Astrocyte (in vitro differentiated cells and primary cell): ENCODE measurements at regions not wholly inside any gene's neighbourhood (a gene's known extent, or its start where the extent isn't known, plus 50 kb on each side); places are given as distances from the start of the nearest gene placed in this dataset.

Experiments used
- EZH2 ChIP-seq: IDR thresholded peaks from 2 replicates; pipeline ENCODE4 v1.6.1; 2012; ENCODE audit warnings: mild to moderate bottlenecking, low read length, inconsistent platforms; ENCODE audit not compliant: insufficient read depth
- TF ChIP-seq, protein P1 (sequence below): IDR thresholded peaks from 2 replicates; pipeline ENCODE4 v1.5.1; 2011; ENCODE audit warnings: low read depth, mild to moderate bottlenecking, inconsistent platforms, low read length, moderate library complexity; ENCODE audit not compliant: insufficient read depth

DNA sequence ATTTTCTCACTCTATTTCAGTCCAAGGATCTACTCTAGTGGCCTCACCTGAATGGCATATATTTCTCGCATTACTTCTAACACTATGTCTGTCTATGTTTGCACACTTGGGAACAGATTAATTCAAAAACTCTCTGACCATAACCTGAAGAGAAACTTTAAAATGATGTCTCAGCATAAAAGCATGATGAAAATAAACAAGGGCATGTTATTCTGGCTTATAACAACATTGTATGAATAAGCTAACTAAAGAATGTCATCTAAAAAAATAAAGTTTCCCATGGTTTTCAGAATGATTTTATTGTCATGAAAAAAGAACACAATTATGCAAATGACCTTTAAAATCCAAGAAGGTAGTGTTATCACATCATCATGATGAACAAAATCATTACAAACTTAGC is 85.5 kb upstream of the ROBO2 start:
- TF ChIP-seq, protein P1, sequence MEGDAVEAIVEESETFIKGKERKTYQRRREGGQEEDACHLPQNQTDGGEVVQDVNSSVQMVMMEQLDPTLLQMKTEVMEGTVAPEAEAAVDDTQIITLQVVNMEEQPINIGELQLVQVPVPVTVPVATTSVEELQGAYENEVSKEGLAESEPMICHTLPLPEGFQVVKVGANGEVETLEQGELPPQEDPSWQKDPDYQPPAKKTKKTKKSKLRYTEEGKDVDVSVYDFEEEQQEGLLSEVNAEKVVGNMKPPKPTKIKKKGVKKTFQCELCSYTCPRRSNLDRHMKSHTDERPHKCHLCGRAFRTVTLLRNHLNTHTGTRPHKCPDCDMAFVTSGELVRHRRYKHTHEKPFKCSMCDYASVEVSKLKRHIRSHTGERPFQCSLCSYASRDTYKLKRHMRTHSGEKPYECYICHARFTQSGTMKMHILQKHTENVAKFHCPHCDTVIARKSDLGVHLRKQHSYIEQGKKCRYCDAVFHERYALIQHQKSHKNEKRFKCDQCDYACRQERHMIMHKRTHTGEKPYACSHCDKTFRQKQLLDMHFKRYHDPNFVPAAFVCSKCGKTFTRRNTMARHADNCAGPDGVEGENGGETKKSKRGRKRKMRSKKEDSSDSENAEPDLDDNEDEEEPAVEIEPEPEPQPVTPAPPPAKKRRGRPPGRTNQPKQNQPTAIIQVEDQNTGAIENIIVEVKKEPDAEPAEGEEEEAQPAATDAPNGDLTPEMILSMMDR = no peak
- TF ChIP-seq EZH2 = no peak
